Thyroid gland (tissue), 4 donors: ENCODE measurements at regions not wholly inside any gene's neighbourhood (a gene's known extent, or its start where the extent isn't known, plus 50 kb on each side); places are given as distances from the start of the nearest gene placed in this dataset.
"Not testable (repeated sequence)": the region's sequence is repeated elsewhere in the genome, so short reads cannot be mapped to it uniquely, and the experiment has no call there.

ENCODE experiments used
- CTCF ChIP-seq, 6 experiments: fragments of 200-600 bp in 3 of 6; fragments of 450-650 bp in 3 of 6; sonication (generic) in 3 of 6; IDR thresholded peaks; one replicate each; pipeline ENCODE4 v1.5.1; 2016 to 2019; ENCODE audit warnings: antibody characterized with exemption in 6 of 6, mild to moderate bottlenecking in 2 of 6, inconsistent platforms in 1 of 6, moderate library complexity in 1 of 6
- POLR2A ChIP-seq, 2 donors: fragments of 450-650 bp; IDR thresholded peaks; one replicate each; pipeline ENCODE4 v1.6.1; 2017; ENCODE audit warnings: antibody characterized with exemption in 2 of 2, mild to moderate bottlenecking in 2 of 2, moderate library complexity in 1 of 2

DNA sequence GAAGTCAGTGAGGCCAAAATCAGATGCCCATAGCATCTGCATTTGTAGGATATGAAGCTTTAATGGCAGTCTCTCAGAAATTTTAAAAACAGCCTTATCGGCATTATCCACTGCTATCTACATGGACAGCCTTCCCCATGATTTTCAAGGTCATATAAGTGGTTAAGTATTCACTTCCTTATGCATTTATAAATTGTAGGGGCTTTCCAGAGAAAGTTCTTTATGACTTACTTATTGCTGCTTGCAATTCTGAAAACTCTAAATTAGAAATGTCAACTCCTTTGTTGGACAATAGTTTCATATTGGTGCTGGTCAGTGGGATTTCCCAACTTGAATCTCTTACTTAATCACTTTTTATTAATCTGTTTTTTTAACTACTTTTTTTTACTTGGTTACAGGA is 160.6 kb upstream of the CHL1 start:
- not testable (repeated sequence) for TF ChIP-seq CTCF, POLR2A (IDR thresholded peaks at IDR 0.05)
